Activated effector memory CD4-positive, alpha-beta T cell treated with anti-CD3 and anti-CD28 coated beads, Interleukin-2, amount 50 U/mL, for 16 hours (primary cell): ENCODE measurements at regions not wholly inside any gene's neighbourhood (a gene's known extent, or its start where the extent isn't known, plus 50 kb on each side); places are given as distances from the start of the nearest gene placed in this dataset.
A peak's percentile ranks its signal among the peaks of the same experiment; 100 is the strongest.

Experiments
- DNase-seq: peaks from one replicate; pipeline ENCODE4 v3.0.0-alpha.2; 2020

DNA sequence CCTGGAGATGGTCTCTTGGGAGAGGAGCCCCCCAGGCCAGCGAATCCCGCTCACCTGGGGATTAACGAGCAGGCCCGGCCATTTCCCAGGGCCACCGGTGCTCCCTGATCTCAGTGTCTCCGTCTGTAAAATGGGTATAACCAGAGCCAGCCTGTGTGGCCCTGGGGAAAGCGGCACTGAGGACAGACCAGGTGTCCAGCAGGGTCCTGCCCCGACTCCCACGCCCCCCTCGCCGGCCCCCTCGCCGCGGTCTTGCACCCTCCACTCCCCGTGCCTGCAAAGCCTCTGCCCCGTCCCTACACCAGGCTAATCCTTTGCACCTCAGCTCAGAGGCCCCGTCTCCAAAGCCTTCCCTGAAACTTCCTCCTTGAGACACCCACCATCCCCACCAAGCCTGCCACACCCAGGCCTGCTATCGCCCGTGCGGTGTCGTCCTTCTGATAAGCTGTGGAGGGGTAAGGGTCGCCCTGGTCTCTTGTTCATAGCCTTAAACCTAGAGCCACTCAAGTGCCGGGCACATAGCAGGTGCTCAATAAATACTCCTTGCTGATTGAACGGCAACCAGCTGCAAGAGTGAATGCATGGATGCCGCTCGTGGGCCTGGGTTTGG is 259.1 kb downstream of the C16orf95 start:
- peak; percentile 31 for DNase-seq

DNA sequence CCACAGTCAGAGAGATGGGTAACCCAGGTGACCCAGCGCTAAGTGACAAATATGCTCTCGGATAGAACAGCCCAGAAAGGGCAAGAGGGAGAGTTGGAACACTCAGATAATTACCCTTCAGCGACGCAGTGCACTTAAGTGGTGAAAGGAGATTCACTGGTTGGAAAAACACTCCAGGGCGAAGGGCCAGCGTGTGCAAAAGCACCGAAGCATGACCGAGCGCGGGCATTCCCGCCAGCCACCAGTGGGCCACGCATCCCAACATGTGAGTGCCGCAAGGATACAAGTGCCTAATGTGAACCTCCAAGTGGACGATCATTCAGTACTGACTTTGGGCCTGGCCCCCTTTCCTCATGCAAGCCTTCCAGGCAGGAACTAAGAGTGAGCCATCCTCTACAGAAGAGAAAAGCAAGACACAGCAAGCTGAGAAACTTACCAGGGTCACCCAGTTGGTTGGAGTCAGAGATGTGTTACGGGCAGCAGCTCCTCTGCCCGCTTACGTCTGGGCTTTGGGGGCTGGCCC is 258.4 kb downstream of the C16orf95 start:
- peak; percentile 28 for DNase-seq

- DNase-seq, result peak; percentile 13
Measured at GRCh38 chr16:87060034-87060986, 256.9 kb downstream of the C16orf95 start.

DNA sequence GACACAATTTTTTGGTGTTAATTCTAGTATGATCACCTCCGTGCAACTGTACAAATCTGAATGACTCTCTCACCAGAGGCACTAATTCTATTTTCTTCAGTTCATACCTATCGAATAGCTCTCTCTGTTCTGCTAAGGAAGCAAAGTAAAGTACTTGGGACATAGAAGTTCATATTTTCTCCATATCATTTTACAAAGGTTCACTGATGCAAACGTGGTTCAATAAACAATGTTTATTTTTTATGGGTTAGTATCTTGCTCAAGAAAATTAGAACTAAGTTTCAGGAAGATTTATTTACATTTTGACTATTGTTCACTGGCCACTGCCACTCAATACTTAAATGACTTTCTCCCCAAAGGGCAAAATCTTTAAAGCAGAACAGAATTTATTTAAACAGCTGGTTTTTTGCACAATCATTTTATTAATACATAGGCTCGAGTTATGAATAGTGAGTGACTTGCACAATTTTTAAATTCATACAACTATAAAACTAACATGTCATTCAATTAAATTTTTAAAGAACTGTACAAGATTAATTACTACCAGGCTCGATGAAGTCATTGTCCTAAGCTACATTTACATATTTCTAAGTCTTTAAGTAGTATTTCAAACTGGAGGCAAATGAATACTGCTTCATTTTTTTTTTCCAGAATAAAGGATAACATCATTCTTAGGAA is 255.8 kb downstream of the C16orf95 start:
- DNase-seq, result no peak

GRCh38 chr16:87062569-87063442 is 254.4 kb downstream of the C16orf95 start:
- DNase-seq, result peak; percentile 78

GRCh38 chr16:87063543-87063942 is 253.6 kb downstream of the C16orf95 start:
- DNase-seq, result no peak

DNA sequence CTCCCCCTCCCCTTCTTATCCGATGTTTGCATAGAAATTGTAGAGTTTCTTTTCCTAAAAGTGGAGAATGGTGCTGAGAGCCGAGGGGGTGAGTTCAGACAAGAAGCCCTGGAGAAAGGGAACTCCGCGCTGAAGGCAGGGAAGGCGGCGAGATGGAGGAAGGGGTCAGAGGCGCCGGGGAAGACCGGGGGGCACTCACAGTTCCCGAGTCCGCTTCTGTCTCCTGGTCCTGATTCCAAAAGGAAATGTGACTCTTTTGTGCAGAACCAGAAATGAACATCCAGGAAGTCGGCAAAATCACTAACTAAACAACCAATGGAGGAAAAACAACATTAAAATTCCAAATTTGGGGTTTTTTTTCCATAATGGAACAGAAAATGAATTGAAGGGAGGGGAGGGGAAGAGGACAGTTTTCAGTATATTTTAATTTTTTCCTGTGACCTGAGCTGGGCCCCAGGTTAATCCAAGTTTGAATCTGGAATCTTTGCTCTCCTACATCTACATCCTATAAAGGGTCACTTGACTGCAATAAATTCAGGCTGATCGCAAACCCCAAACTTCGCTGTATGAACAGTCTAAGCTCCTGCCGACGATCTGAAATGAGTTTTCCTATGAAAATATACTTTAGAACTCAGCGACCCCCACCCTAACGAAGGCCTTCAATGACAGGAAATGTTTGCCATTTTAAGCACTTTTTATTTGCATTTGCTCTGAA is 252.3 kb downstream of the C16orf95 start:
- DNase-seq, result no peak

GRCh38 chr16:87065446-87066132 is 251.6 kb downstream of the C16orf95 start:
- no peak for DNase-seq

- DNase-seq, result no peak
Measured at GRCh38 chr16:87066133-87067002, 250.8 kb downstream of the C16orf95 start.

DNA sequence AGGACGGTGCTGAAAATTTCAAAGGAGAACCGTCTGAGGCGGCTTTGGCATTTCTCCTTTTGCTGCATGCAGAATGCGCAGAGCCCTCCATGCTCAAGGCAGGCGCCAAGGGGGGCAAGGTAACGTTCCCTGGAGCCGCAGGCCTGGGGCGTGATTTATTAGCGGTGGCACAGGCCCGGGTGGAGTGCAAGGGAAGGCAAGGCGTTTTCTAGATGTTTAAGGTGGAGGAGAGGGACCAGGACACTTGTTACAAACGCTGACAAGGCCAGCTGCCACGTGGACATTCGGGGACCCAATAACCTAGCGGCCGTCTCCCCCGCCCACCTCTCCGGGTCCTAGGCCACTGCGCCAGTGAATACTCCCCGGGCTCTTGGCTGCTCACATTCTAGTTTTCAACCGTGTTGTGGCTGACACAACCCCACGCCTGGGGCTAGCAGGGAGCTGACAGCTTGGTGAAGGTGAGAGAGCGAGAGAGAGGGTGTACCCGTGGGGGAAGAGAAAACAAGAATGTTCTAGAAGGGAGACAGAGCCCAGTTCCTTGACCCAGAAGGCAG is 250.1 kb downstream of the C16orf95 start:
- DNase-seq, result no peak

DNA sequence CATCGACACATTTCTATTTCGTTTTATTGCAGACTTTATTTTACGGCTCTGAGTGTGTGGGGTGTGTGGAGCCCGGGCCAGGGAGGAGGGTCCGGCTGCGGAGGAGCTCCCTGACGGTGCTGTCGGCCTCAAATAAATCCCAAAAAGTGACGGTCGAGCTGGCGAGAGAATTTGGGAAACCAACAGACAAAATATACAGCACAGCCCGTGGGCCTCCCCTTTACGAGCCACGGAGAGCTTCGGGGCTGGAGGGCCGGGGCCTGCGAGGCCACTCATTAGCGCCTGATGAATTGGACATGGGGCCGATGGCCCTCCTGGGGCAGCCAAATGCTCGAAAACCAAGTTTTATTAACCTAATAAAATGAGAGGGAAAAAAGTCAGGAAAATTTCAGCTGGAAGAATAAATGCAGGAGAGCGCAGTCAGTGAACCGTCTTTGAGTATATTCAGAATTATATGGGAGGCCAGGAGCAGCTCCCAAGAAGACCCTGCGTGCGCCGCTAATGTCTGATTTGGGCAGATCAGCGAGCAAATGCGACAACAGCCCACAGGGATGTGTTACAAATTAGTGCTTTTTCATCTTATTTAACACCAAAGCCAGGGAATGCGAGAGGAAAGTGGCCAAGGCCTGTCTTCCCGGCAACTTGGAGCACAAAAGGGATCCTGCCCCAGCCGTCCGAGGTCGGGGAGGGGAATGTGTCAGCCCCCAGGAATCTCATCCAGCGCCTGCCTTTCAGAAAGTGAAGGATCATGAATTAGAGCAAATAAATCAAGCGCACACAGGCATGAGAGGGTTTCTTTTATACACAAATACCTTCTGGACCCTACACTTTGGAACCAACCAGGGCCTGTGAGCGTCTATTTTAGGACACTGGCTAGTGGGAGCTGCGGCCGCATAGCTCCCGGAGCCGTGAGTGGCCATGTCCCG is 249.1 kb downstream of the C16orf95 start:
- DNase-seq, result no peak

- DNase-seq, result no peak
Measured at GRCh38 chr16:87068762-87069150, 248.4 kb downstream of the C16orf95 start.

DNA sequence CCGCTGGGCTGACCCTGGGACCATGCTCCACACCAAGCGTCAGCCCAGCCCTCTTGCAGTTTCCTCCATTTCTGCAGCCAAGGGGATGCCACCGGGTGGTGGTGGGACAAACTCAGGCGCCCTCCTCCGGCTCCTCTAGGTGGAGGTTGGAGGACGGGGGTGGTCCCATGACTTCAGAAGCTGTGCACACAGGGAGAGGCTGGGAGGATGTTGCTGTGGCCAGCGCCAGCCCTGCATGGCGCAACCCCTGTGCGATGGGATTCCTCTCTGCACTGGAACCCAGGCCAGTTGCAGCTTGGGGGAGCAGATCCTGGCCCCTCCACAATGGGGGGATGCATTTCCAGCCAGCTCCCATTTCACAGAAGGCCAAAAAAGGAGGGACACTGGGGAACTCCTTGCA is 246.5 kb downstream of the C16orf95 start:
- DNase-seq, result no peak

DNA sequence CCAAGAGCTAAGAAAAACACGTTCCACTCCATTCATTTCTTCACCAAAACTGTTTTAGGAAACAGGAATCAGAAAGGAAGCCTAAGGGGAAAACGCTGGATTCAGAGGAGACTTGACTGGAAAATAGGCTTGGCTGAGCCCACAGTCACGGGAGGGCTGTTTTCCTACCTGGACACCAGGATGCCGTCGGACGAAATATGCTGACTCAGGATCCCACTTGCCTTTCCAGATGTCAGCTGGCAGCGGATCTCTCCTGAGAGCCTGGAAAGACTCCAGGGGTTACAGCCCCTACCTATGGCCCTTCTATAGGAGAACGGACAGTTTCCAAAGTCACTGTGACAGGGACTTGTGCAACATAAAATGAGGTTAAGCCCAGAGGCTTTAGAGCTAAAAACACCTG is 245.1 kb downstream of the C16orf95 start:
- DNase-seq, result no peak

DNA sequence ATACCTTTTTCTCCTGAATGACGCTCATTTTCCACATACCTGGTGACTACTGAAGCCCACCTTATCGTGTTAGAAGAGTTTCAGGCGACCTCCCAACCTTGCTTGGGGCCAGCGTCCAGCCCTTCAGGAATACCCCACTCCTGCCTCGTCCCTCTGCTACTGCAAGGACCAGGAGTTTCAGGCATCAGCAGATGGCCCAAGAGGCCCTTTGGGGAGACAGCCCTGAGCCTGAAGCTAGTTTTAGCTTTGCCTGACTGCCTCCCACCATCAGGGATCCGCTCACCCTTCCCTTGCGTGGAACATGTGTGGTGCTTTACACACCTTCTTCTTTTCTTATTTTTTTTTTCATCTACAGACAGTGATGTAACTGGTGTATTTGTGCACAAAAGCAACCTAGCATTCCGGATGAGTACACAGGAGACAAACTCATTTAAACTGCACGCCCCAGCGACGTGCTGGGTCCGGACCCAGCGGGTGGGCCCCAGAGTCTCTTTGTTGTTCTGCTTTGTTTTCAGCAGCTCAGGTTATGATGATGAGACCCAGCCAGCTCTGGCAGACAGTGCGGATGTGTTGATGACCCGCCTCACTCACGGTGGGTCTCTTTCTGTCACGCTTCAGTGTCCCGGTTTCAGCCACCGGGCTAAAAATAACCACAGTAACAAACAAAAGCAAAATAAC is 242.4 kb downstream of the C16orf95 start:
- DNase-seq, result no peak

DNA sequence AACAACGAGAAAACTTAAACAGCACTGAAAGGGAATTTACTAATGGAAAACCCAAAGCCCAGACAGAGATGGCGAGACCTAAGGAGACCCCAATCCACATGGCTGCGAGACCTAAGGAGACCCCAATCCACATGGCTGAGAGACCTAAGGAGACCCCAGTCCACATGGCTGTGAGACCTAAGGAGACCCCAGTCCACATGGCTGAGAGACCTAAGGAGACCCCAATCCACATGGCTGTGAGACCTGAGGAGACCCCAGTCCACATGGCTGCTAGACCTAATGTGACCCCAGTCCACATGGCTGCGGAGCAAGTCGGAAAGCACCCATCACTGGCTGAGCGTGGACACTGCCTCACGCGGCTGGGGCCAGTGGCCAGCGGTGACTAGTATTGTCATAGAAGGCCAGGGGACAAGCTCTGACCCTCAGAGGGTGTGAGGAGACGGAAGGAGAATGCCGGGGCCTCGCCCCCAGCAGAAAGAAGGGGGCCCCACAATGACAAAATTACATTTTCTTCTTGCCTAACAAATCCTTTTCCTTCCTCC is 241.8 kb downstream of the C16orf95 start:
- DNase-seq, result no peak

DNA sequence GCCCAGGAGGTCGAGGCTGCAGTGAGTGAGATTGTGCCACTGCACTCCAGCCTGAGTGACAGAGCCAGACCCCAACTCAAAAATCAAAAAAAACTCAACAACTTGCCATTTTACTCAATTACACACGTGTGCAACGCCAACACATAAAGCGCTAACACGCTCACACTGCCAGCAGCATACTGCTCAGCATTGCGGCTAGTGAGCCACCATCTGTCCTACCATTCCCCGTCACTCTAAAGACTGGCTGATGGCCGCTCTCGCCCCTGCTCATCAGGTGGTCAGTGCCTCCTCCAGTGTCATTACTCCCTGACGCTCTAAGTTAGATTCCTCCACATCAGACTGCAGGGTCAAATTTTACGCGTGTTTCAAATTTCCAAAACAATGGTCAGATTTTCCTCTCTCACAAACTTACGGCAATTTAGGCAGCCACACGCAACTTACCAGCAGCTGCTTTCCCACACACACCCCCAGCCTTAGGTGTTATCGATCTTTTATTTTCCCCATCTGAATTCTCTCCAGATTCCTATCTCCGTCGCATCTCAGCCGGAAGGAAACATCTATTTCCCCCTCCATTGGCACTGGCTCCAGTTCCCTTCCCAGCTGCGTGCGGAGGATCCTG is 240.8 kb downstream of the C16orf95 start:
- DNase-seq, result no peak
